ENCODE measurements at regions not wholly inside any gene's neighbourhood (a gene's known extent, or its start where the extent isn't known, plus 50 kb on each side); places are given as distances from the start of the nearest gene placed in this dataset.
A peak's percentile ranks its signal among the peaks of the same experiment; 100 is the strongest.

GRCh38 chr7:98054585-98054984, 52.1 kb upstream of the LMTK2 start:
- Histone ChIP-seq H3K27me3 (replicated peaks; ENCODE audit: insufficient read depth) (no peaks in the 10 kb centered on the region), H3K4me3 (no peak overlapping the region), H3K9me3 (no peaks in the 10 kb centered on the region), H3K27ac (no peak overlapping the region), H3K36me3 (no peaks in the 10 kb centered on the region), H3K4me1 (replicated peaks) (no peaks in the 10 kb centered on the region)
- TF ChIP-seq POLR2AphosphoS5 (IDR thresholded peaks at IDR 0.05) (no peak), POLR2A (IDR thresholded peaks at IDR 0.05) (no peak), CTCF (IDR thresholded peaks at IDR 0.05) (no peak)
- DNase-seq (ENCODE audit: low spot score): no peak
- intact Hi-C loops (cut with DNase I): no loop called here
- 75% methylated on average over 4 of the region's 4 CpGs for WGBS

- DNase-seq (ENCODE audit: low spot score): peak; percentile 79
- Histone ChIP-seq H3K36me3 (no peaks in the 10 kb centered on the region), H3K27me3 (replicated peaks; ENCODE audit: insufficient read depth) (no peaks in the 10 kb centered on the region), H3K4me1 (replicated peaks) (no peaks in the 10 kb centered on the region), H3K27ac (peak overlapping the region in 1 of 2 donors; percentile 52), H3K4me3 (no peak overlapping the region), H3K9me3 (no peaks in the 10 kb centered on the region)
- intact Hi-C loops (cut with DNase I): no loop called here
- 28% methylated on average over 9 of the region's 9 CpGs for WGBS
- TF ChIP-seq POLR2A (IDR thresholded peaks at IDR 0.05) (no peak), CTCF (IDR thresholded peaks at IDR 0.05) (no peak), POLR2AphosphoS5 (IDR thresholded peaks at IDR 0.05) (peak; percentile 83)
These were observed 50.1 kb upstream of the LMTK2 start for GRCh38 chr7:98056580-98056979.
